ENCODE measurements at regions not wholly inside any gene's neighbourhood (a gene's known extent, or its start where the extent isn't known, plus 50 kb on each side); places are given as distances from the start of the nearest gene placed in this dataset.

DNA sequence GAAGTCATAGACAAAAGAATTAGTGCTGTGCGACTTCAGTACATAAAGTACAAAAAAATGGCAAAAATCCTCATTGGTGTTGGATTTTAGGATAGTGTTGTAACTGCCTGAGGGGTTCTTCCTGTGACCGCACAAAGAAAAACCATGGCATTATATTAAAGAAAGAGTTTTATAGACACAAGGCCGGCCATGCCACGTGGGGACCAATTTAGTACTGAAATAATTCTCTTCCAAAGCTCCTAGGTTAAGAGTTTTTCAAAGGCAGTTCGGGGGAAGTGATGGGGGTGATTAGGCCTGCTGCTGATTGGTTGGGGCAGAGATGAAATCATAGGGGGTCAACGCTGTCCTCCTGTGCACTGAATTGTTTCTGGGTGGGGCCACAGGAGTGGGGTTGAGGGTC, 150.9 kb upstream of the EEA1 start:
- H3K27ac ChIP-seq (ENCODE audit: low read depth, low read length) = no peak overlapping the region
- no peaks in the 10 kb centered on the region for H3K9me2 ChIP-seq (ENCODE audit: insufficient read depth)
- H3K4me1 ChIP-seq (ENCODE audit: control insufficient read depth in 1 of 2, insufficient read depth in 2 of 2, low read length in 2 of 2) = no peaks in the 10 kb centered on the region
- H3K27me3 ChIP-seq (ENCODE audit: insufficient read depth, low read length) = no peaks in the 10 kb centered on the region
- no peak for ATAC-seq
- CTCF ChIA-PET = no interaction called here
- BruUV-seq (replicated peaks) = no TSS peak
- H4K20me1 ChIP-seq (ENCODE audit: insufficient read depth) = no peaks in the 10 kb centered on the region
- no peak overlapping the region for H3K4me2 ChIP-seq (ENCODE audit: low read length)
- no peak overlapping the region for H2AFZ ChIP-seq (ENCODE audit: low read depth, low read length, poor library complexity, severe bottlenecking)
- no peak for DNase-seq (ENCODE audit: low read depth, low spot score)
- H3K4me3 ChIP-seq (replicated peaks in 1 of 2; ENCODE audit: low read depth in 1 of 2, low read length in 2 of 2) = no peak overlapping the region
- no peaks in the 10 kb centered on the region for H3K79me2 ChIP-seq (ENCODE audit: insufficient read depth, low read length)
- no peaks in the 10 kb centered on the region for H3K36me3 ChIP-seq (ENCODE audit: control insufficient read depth in 1 of 2, insufficient read depth in 2 of 2, low read length in 2 of 2)
- H3K9me3 ChIP-seq (ENCODE audit: control insufficient read depth in 1 of 2, insufficient read depth in 1 of 2, low read depth in 1 of 2, low read length in 2 of 2) = no peaks in the 10 kb centered on the region
- RAD21 ChIA-PET (ENCODE audit: low non-redundant PET in 1 of 2, low total read pairs in 2 of 2, uncharacterized antibody in 2 of 2, unreplicated experiment in 2 of 2) = no interaction called here
- POLR2A ChIA-PET = no interaction called here
- H3K9ac ChIP-seq (ENCODE audit: low read length) = no peak overlapping the region
- TF ChIP-seq SP1 (IDR thresholded peaks at IDR 0.05; ENCODE audit: low read depth) (no peak), ZBTB33 (IDR thresholded peaks at IDR 0.05; ENCODE audit: extremely low read depth, insufficient replicate concordance, low read length) (no peak), ZFX (IDR thresholded peaks at IDR 0.05) (no peak), RAD21 (IDR thresholded peaks at IDR 0.05; ENCODE audit: low read depth) (no peak), EZH2 (IDR thresholded peaks at IDR 0.05) (no peak), JUND (IDR thresholded peaks at IDR 0.05) (no peak), REST (IDR thresholded peaks at IDR 0.05; ENCODE audit: low read depth) (no peak)
- intact Hi-C loops (cut with micrococcal nuclease) = no loop called here
